Neural cell (in vitro differentiated cells): ENCODE measurements at regions not wholly inside any gene's neighbourhood (a gene's known extent, or its start where the extent isn't known, plus 50 kb on each side); places are given as distances from the start of the nearest gene placed in this dataset.

Experiments used
- CTCF ChIP-seq: fragments of 450-650 bp; IDR thresholded peaks from 2 replicates; pipeline ENCODE4 v1.5.1; 2014; ENCODE audit warnings: antibody characterized with exemption, mild to moderate bottlenecking, moderate library complexity; ENCODE audit not compliant: poor library complexity, severe bottlenecking
- EP300 ChIP-seq: fragments of 450-650 bp; conservative IDR thresholded peaks from 2 replicates; pipeline ENCODE4 v1.6.1; 2014; ENCODE audit warnings: antibody characterized with exemption, mild to moderate bottlenecking, moderate library complexity; ENCODE audit not compliant: poor library complexity, severe bottlenecking
- EZH2 ChIP-seq: fragments of 200-600, 300-800 bp; shearing (Covaris generic), sonication (generic); IDR thresholded peaks from 2 replicates; pipeline ENCODE4 v1.6.1; 2014; ENCODE audit warnings: antibody characterized with exemption, low read length, borderline replicate concordance, mild to moderate bottlenecking; ENCODE audit not compliant: insufficient read depth, poor library complexity, severe bottlenecking
- POLR2AphosphoS5 ChIP-seq: IDR thresholded peaks from 2 replicates; pipeline ENCODE4 v1.6.1; 2012
- REST ChIP-seq: IDR thresholded peaks from 2 replicates; pipeline ENCODE4 v1.6.1; 2012; ENCODE audit warnings: borderline replicate concordance
- SMC3 ChIP-seq: fragments of 450-650 bp; conservative IDR thresholded peaks from 2 replicates; pipeline ENCODE4 v1.6.1; 2014; ENCODE audit warnings: antibody characterized with exemption, mild to moderate bottlenecking, moderate library complexity; ENCODE audit not compliant: poor library complexity
- TAF1 ChIP-seq: IDR thresholded peaks from 2 replicates; pipeline ENCODE4 v1.6.1; 2012; ENCODE audit warnings: low read depth

GRCh38 chr18:8910843-8911242, 191.7 kb upstream of the NDUFV2 start:
- no peak for TF ChIP-seq CTCF
- no peak for TF ChIP-seq POLR2AphosphoS5
- no peak for TF ChIP-seq EP300
- TF ChIP-seq TAF1 = no peak
- no peak for TF ChIP-seq EZH2
- TF ChIP-seq REST = no peak
- TF ChIP-seq SMC3 = no peak
